Neural progenitor cell (in vitro differentiated cells): ENCODE measurements at regions not wholly inside any gene's neighbourhood (a gene's known extent, or its start where the extent isn't known, plus 50 kb on each side); places are given as distances from the start of the nearest gene placed in this dataset.

Source experiments
- DNase-seq: peaks from one replicate; pipeline ENCODE4 v3.0.0-alpha.2; 2016; ENCODE audit warnings: low spot score
- H2AFZ ChIP-seq: fragments of 200-600 bp; sonication (generic); replicated peaks from 2 replicates; pipeline ENCODE4 v1.6.1; 2016; ENCODE audit warnings: antibody characterized with exemption
- H3F3A ChIP-seq: fragments of 200-600 bp; sonication (generic); 2 replicates; pipeline ENCODE4 v1.6.1; 2016; ENCODE audit warnings: antibody characterized with exemption, low read depth
- H3K27ac ChIP-seq: fragments of 200-600 bp; sonication (generic); 2 replicates; pipeline ENCODE4 v1.5.1; 2016; ENCODE audit warnings: mild to moderate bottlenecking
- H3K27me3 ChIP-seq: fragments of 200-600 bp; sonication (generic); 2 replicates; pipeline ENCODE4 v1.6.1; 2016; ENCODE audit warnings: mild to moderate bottlenecking, moderate library complexity
- H3K36me3 ChIP-seq: fragments of 200-600 bp; sonication (generic); 2 replicates; pipeline ENCODE4 v1.5.1; 2016
- H3K4me1 ChIP-seq: fragments of 200-600 bp; sonication (generic); 2 replicates; pipeline ENCODE4 v1.6.1; 2016; ENCODE audit warnings: mixed run types
- H3K4me2 ChIP-seq: fragments of 200-600 bp; sonication (generic); 2 replicates; pipeline ENCODE4 v1.6.1; 2016
- H3K4me3 ChIP-seq: fragments of 200-600 bp; sonication (generic); 2 replicates; pipeline ENCODE4 v1.5.1; 2016
- H3K79me2 ChIP-seq: fragments of 200-600 bp; sonication (generic); 2 replicates; pipeline ENCODE4 v1.6.1; 2016; ENCODE audit warnings: low read depth
- H3K9ac ChIP-seq: fragments of 200-600 bp; sonication (generic); 2 replicates; pipeline ENCODE4 v1.6.1; 2016
- H3K9me3 ChIP-seq: fragments of 200-600 bp; sonication (generic); 2 replicates; pipeline ENCODE4 v1.5.1; 2016; ENCODE audit warnings: low read depth
- H4K20me1 ChIP-seq: fragments of 200-600 bp; sonication (generic); 2 replicates; pipeline ENCODE4 v1.6.1; 2016; ENCODE audit warnings: low read depth
- H3K27ac Mint-ChIP-seq: 3 replicates; pipeline ENCODE4 v1.8.0; 2021; ENCODE audit warnings: mixed read lengths
- H3K27me3 Mint-ChIP-seq: 2 replicates; pipeline ENCODE4 v1.8.0; 2022; ENCODE audit warnings: low read depth, mild to moderate bottlenecking, inconsistent platforms, moderate library complexity, mixed read lengths; ENCODE audit not compliant: insufficient read depth
- H3K36me3 Mint-ChIP-seq: 3 replicates; pipeline ENCODE4 v1.8.0; 2021; ENCODE audit warnings: mixed read lengths
- H3K4me1 Mint-ChIP-seq: 3 replicates; pipeline ENCODE4 v1.8.0; 2021; ENCODE audit warnings: mixed read lengths
- H3K4me3 Mint-ChIP-seq: 3 replicates; pipeline ENCODE4 v1.8.0; 2021; ENCODE audit warnings: mild to moderate bottlenecking, moderate library complexity, mixed read lengths
- H3K9me3 Mint-ChIP-seq: 3 replicates; pipeline ENCODE4 v1.8.0; 2020; ENCODE audit warnings: mixed read lengths
- EZH2 ChIP-seq: fragments of 200-600 bp; sonication (generic); IDR thresholded peaks from 2 replicates; pipeline ENCODE4 v1.6.1; 2017; ENCODE audit warnings: antibody characterized with exemption, mild to moderate bottlenecking, moderate library complexity
- EZH2phosphoT487 ChIP-seq: fragments of 200-600 bp; sonication (generic); IDR thresholded peaks from 2 replicates; pipeline ENCODE4 v1.6.1; 2017; ENCODE audit warnings: antibody characterized with exemption
- TF ChIP-seq, protein P1 (sequence below): fragments of 200-600 bp; sonication (generic); IDR thresholded peaks from 2 replicates; pipeline ENCODE4 v1.5.1; 2017; ENCODE audit warnings: antibody characterized with exemption, mild to moderate bottlenecking

- Histone ChIP-seq H3K36me3 (no peaks in the 10 kb centered on the region), H3K27me3 (no peaks in the 10 kb centered on the region), H3K4me2 (no peak overlapping the region), H3K4me1 (no peaks in the 10 kb centered on the region), H2AFZ (no peak overlapping the region), H3K9me3 (no peaks in the 10 kb centered on the region), H3K27ac (no peak overlapping the region), H4K20me1 (no peaks in the 10 kb centered on the region), H3F3A (no peaks in the 10 kb centered on the region), H3K79me2 (no peaks in the 10 kb centered on the region), H3K4me3 (no peak overlapping the region), H3K9ac (no peak overlapping the region)
- Mint-ChIP-seq H3K27me3 (no peaks in the 10 kb centered on the region), H3K36me3 (no peaks in the 10 kb centered on the region), H3K9me3 (no peaks in the 10 kb centered on the region), H3K4me1 (no peaks in the 10 kb centered on the region), H3K27ac (no peak overlapping the region), H3K4me3 (no peak overlapping the region)
- no peak for DNase-seq
- TF ChIP-seq EZH2phosphoT487 (no peak), EZH2 (no peak)
- TF ChIP-seq, protein P1, sequence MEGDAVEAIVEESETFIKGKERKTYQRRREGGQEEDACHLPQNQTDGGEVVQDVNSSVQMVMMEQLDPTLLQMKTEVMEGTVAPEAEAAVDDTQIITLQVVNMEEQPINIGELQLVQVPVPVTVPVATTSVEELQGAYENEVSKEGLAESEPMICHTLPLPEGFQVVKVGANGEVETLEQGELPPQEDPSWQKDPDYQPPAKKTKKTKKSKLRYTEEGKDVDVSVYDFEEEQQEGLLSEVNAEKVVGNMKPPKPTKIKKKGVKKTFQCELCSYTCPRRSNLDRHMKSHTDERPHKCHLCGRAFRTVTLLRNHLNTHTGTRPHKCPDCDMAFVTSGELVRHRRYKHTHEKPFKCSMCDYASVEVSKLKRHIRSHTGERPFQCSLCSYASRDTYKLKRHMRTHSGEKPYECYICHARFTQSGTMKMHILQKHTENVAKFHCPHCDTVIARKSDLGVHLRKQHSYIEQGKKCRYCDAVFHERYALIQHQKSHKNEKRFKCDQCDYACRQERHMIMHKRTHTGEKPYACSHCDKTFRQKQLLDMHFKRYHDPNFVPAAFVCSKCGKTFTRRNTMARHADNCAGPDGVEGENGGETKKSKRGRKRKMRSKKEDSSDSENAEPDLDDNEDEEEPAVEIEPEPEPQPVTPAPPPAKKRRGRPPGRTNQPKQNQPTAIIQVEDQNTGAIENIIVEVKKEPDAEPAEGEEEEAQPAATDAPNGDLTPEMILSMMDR: no peak
Observed at GRCh38 chr5:38182991-38183390, 75.4 kb upstream of the EGFLAM start.

DNA sequence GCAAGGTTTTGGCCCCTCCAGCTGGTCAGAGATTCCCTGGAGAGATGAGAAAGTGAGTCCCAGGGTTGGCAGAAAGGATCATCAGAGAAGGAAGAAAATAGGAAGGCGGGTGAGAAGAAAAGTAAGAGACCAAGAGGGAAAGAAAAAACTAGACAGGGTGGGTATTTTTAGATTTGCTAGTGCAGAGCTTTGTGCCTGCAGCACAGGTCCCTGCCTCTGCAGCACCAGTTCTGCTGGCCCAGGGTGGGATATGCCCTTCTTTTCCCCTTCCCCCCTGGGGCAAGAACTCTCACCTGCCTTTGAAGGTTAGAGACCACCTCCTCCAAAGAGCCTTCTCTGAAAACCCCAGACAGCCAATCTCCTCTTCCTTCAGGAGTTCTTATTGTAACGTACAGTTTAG is 90.3 kb upstream of the EGFLAM start:
- H3K9me3 Mint-ChIP-seq: no peaks in the 10 kb centered on the region
- Histone ChIP-seq H3K4me1 (no peaks in the 10 kb centered on the region), H2AFZ (peak overlapping the region; percentile 17), H3K9me3 (no peaks in the 10 kb centered on the region), H3K4me3 (no peak overlapping the region), H3K27me3 (no peaks in the 10 kb centered on the region), H3F3A (no peaks in the 10 kb centered on the region), H3K79me2 (no peaks in the 10 kb centered on the region), H3K36me3 (no peaks in the 10 kb centered on the region), H3K4me2 (no peak overlapping the region), H3K27ac (no peak overlapping the region), H4K20me1 (no peaks in the 10 kb centered on the region), H3K9ac (no peak overlapping the region)
- no peaks in the 10 kb centered on the region for H3K4me1 Mint-ChIP-seq
- H3K4me3 Mint-ChIP-seq: no peak overlapping the region
- no peaks in the 10 kb centered on the region for H3K27me3 Mint-ChIP-seq
- DNase-seq: no peak
- TF ChIP-seq, protein P1: no peak
- TF ChIP-seq EZH2 (no peak), EZH2phosphoT487 (no peak)
- H3K27ac Mint-ChIP-seq: no peak overlapping the region
- no peaks in the 10 kb centered on the region for H3K36me3 Mint-ChIP-seq

- no peak overlapping the region for H3K4me3 ChIP-seq
Observed at GRCh38 chr5:38167562-38167996, 90.8 kb upstream of the EGFLAM start.

More at GRCh38 chr5:38167562-38167996, 90.8 kb upstream of the EGFLAM start:
- Histone ChIP-seq H3K4me1 (no peaks in the 10 kb centered on the region), H3K27me3 (no peaks in the 10 kb centered on the region), H3K79me2 (no peaks in the 10 kb centered on the region), H4K20me1 (no peaks in the 10 kb centered on the region), H2AFZ (peak overlapping the region; percentile 17), H3K4me2 (no peak overlapping the region), H3K36me3 (no peaks in the 10 kb centered on the region), H3K27ac (no peak overlapping the region), H3K9me3 (no peaks in the 10 kb centered on the region), H3K9ac (no peak overlapping the region), H3F3A (no peaks in the 10 kb centered on the region)
- DNase-seq: no peak
- Mint-ChIP-seq H3K9me3 (no peaks in the 10 kb centered on the region), H3K4me1 (no peaks in the 10 kb centered on the region), H3K27me3 (no peaks in the 10 kb centered on the region), H3K36me3 (no peaks in the 10 kb centered on the region), H3K4me3 (no peak overlapping the region), H3K27ac (no peak overlapping the region)
- TF ChIP-seq EZH2phosphoT487 (no peak), EZH2 (no peak)
- TF ChIP-seq, protein P1: no peak
